GM21723 (cell line): ENCODE measurements at regions not wholly inside any gene's neighbourhood (a gene's known extent, or its start where the extent isn't known, plus 50 kb on each side); places are given as distances from the start of the nearest gene placed in this dataset.
"Not testable (repeated sequence)": the region's sequence is repeated elsewhere in the genome, so short reads cannot be mapped to it uniquely, and the experiment has no call there.

Experiments used
- ATAC-seq: cut with Tn5 transposase; IDR thresholded peaks from one replicate; pipeline ENCODE4 v1.9.1; 2021; ENCODE audit warnings: mild to moderate bottlenecking, moderate library complexity; ENCODE audit not compliant: unreplicated experiment

- ATAC-seq, result no peak
Measured at GRCh38 chr4:176622251-176622948, 170.3 kb downstream of the VEGFC start.

GRCh38 chr4:176624983-176625610, 167.6 kb downstream of the VEGFC start:
- ATAC-seq, result not testable (repeated sequence)

DNA sequence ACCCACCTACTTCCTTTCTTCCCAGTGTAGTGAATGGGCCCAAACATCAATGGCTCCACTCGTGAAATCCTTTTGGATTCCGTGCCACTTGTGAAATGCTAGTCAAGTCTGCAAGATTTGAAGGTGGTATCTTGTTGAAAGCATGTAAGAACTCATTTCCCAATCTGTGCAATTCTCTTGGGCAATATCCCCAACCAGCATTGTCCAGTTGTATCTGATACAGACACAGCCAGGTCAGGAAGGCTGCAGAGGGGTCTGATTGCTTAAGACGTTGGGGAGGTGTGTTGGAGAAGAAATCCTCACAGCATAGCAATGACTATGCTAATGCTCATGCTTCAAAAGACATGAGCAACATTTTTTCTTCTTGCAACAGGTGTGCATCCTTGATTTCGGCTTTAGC, 164.8 kb downstream of the VEGFC start:
- ATAC-seq, result no peak

DNA sequence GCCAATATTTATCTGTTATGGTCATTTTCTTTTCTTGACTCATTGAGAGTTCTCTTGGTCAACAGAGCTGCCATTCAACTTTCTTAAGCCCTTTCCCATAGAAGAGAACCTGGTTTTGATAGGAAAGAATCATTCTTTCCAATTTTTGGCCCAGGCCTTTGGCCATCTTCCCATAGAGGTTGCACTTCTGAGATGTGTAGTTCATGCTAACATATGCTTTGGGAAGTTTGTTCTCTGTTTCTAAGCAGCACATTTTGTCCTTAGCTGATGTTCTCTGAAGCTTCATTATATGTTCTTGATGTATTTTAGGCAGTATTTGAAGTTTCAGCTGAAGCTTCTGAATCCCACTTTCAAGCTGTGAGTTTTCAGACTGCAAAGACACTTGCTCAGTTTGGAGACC, 161.1 kb downstream of the VEGFC start:
- no peak for ATAC-seq
